ENCODE measurements at regions not wholly inside any gene's neighbourhood (a gene's known extent, or its start where the extent isn't known, plus 50 kb on each side); places are given as distances from the start of the nearest gene placed in this dataset.

DNA sequence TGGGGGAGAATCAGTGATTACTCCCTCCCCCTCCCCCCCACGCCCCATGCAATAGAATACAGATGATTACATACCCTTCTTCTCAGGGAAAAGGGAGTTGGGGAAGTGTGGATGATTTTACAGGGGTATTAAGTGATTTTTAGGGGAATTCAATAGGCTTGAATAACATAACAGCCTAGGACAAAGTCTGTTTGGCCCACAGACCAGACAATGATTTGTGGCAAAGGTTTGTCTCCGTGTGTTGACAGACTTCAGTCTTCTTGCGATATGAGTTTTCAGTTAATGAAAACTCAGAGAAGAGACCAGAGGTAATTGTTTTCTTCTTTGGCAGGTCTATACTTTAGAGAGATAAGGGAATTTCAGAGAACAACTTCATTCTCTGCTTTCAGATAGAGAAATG is 95.3 kb downstream of the OR2B2 start:
- ATAC-seq (ENCODE audit: low read depth) = no peak
- no peak overlapping the region for H4K8ac ChIP-seq (ENCODE audit: low read depth in 2 of 2, low read length in 2 of 2)
- POLR2A ChIA-PET (ENCODE audit: unreplicated experiment) = no interaction called here
- BruUV-seq (replicated peaks) = no TSS peak
- H3K79me1 ChIP-seq (ENCODE audit: low read depth in 1 of 2, low read length in 2 of 2) = no peaks in the 10 kb centered on the region
- H3K27me3 ChIP-seq (ENCODE audit: control insufficient read depth, insufficient read depth, low read length) = no peaks in the 10 kb centered on the region
- H2BK120ac ChIP-seq (ENCODE audit: low read depth, low read length) = no peak overlapping the region
- no peak overlapping the region for H3K4ac ChIP-seq (ENCODE audit: low read depth, low read length)
- H3K4me2 ChIP-seq (ENCODE audit: low read depth, low read length) = no peak overlapping the region
- H2AK9ac ChIP-seq (replicated peaks; ENCODE audit: low read depth, low read length, poor library complexity) = no peak overlapping the region
- H4K91ac ChIP-seq (ENCODE audit: insufficient read depth, low read depth, low read length) = no peak overlapping the region
- no peak overlapping the region for H2BK15ac ChIP-seq (ENCODE audit: low read depth, low read length)
- intact Hi-C loops (cut with micrococcal nuclease) = no loop called here
- no peak overlapping the region for H2BK20ac ChIP-seq (ENCODE audit: low read depth, low read length)
- CTCF ChIA-PET = interaction anchor here (1.0 kb wide), 1 partner anchor 78 kb away, joined by 3 read pairs; no protein-coding TSS in a partner anchor
- H3K4me3 ChIP-seq (ENCODE audit: insufficient read depth, low read depth, low read length) = no peak overlapping the region
- no peak overlapping the region for H2BK5ac ChIP-seq (ENCODE audit: low read depth, low read length, poor library complexity, severe bottlenecking)
- no peak for DNase-seq
- no peak overlapping the region for H4K5ac ChIP-seq (ENCODE audit: low read depth, low read length)
- WGBS, 2 experiments (ENCODE audit: extremely low coverage in 2 of 2, insufficient read length in 1 of 2) = no CpG with 5 or more reads among the region's 3 CpGs
- H2AK5ac ChIP-seq (ENCODE audit: low read depth, low read length) = no peak overlapping the region
- H3K9me3 ChIP-seq (ENCODE audit: control insufficient read depth, insufficient read depth, low read length) = no peaks in the 10 kb centered on the region
- no peak overlapping the region for H3K14ac ChIP-seq (replicated peaks; ENCODE audit: low read depth, low read length)
- H3K23ac ChIP-seq (ENCODE audit: low read depth, low read length) = no peak overlapping the region
- no peak overlapping the region for H3K9ac ChIP-seq (ENCODE audit: low read depth, low read length)
- H4K20me1 ChIP-seq (ENCODE audit: insufficient read depth, low read length) = no peaks in the 10 kb centered on the region
- no peak overlapping the region for H2AFZ ChIP-seq (replicated peaks; ENCODE audit: low read length, poor library complexity)
- 0 out of 2 replicates have a peak, but pooled peaks cover 2% of the 10 kb centered on the region for H3K4me1 ChIP-seq (ENCODE audit: control insufficient read depth, insufficient read depth, low read length)
- no peak overlapping the region for H3K18ac ChIP-seq (ENCODE audit: low read depth, low read length)
- dilution Hi-C loops (cut with HindIII; ENCODE audit: low sequenced_read_pairs, unreplicated experiment) = no loop called here
- H3K36me3 ChIP-seq (ENCODE audit: control insufficient read depth, insufficient read depth, low read length) = no peaks in the 10 kb centered on the region
- H3K9me1 ChIP-seq (ENCODE audit: insufficient read depth, low read length) = no peaks in the 10 kb centered on the region
- TF ChIP-seq POLR2A (IDR thresholded peaks at IDR 0.05; ENCODE audit: low read depth, low read length) = no peak
- TF ChIP-seq, protein P1, sequence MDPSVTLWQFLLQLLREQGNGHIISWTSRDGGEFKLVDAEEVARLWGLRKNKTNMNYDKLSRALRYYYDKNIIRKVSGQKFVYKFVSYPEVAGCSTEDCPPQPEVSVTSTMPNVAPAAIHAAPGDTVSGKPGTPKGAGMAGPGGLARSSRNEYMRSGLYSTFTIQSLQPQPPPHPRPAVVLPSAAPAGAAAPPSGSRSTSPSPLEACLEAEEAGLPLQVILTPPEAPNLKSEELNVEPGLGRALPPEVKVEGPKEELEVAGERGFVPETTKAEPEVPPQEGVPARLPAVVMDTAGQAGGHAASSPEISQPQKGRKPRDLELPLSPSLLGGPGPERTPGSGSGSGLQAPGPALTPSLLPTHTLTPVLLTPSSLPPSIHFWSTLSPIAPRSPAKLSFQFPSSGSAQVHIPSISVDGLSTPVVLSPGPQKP (IDR thresholded peaks at IDR 0.05; ENCODE audit: borderline replicate concordance, low read depth, low read length) = no peak
- no peak for TF ChIP-seq NFE2L2 (IDR thresholded peaks at IDR 0.05; ENCODE audit: low read depth, low read length)
- TF ChIP-seq, protein P2, sequence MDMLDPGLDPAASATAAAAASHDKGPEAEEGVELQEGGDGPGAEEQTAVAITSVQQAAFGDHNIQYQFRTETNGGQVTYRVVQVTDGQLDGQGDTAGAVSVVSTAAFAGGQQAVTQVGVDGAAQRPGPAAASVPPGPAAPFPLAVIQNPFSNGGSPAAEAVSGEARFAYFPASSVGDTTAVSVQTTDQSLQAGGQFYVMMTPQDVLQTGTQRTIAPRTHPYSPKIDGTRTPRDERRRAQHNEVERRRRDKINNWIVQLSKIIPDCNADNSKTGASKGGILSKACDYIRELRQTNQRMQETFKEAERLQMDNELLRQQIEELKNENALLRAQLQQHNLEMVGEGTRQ (IDR thresholded peaks at IDR 0.05; ENCODE audit: low read depth, low read length) = no peak
- TF ChIP-seq MAZ (IDR thresholded peaks at IDR 0.05; ENCODE audit: borderline replicate concordance, low read depth, low read length) = no peak
- TF ChIP-seq MXI1 (IDR thresholded peaks at IDR 0.05; ENCODE audit: borderline replicate concordance, low read depth, low read length) = no peak
- no peak for TF ChIP-seq CEBPB (IDR thresholded peaks at IDR 0.05; ENCODE audit: low read depth, low read length)
- TF ChIP-seq SMC3 (IDR thresholded peaks at IDR 0.05; ENCODE audit: low read depth, low read length) = no peak
- no peak for TF ChIP-seq BHLHE40 (IDR thresholded peaks at IDR 0.05; ENCODE audit: low read depth, low read length)
- no peak for TF ChIP-seq RAD21 (IDR thresholded peaks at IDR 0.05; ENCODE audit: low read length)
- TF ChIP-seq, protein P3, sequence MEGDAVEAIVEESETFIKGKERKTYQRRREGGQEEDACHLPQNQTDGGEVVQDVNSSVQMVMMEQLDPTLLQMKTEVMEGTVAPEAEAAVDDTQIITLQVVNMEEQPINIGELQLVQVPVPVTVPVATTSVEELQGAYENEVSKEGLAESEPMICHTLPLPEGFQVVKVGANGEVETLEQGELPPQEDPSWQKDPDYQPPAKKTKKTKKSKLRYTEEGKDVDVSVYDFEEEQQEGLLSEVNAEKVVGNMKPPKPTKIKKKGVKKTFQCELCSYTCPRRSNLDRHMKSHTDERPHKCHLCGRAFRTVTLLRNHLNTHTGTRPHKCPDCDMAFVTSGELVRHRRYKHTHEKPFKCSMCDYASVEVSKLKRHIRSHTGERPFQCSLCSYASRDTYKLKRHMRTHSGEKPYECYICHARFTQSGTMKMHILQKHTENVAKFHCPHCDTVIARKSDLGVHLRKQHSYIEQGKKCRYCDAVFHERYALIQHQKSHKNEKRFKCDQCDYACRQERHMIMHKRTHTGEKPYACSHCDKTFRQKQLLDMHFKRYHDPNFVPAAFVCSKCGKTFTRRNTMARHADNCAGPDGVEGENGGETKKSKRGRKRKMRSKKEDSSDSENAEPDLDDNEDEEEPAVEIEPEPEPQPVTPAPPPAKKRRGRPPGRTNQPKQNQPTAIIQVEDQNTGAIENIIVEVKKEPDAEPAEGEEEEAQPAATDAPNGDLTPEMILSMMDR (conservative IDR thresholded peaks at IDR 0.05; ENCODE audit: low read depth, low read length) = no peak
- no peak for TF ChIP-seq MAFK (IDR thresholded peaks at IDR 0.05; ENCODE audit: low read depth, low read length)
- TF ChIP-seq CHD1 (IDR thresholded peaks at IDR 0.05; ENCODE audit: low read depth, low read length) = no peak
- in situ Hi-C loops (cut with MboI; ENCODE audit: low sequenced_read_pairs) = loop anchor here (10.0 to 25.0 kb wide), 2 partner anchors 1505 to 1782 kb away; a partner anchor contains a TSS
- no peak overlapping the region for H3K56ac ChIP-seq (ENCODE audit: extremely low read depth, insufficient read depth, low read length)
- H3K27ac ChIP-seq (ENCODE audit: insufficient read depth, low read length) = no peak overlapping the region

Data from IMR-90 (cell line).